Kidney epithelial cell (primary cell): ENCODE measurements at regions not wholly inside any gene's neighbourhood (a gene's known extent, or its start where the extent isn't known, plus 50 kb on each side); places are given as distances from the start of the nearest gene placed in this dataset.
A peak's percentile ranks its signal among the peaks of the same experiment; 100 is the strongest.
"Not testable (repeated sequence)": the region's sequence is repeated elsewhere in the genome, so short reads cannot be mapped to it uniquely, and the experiment has no call there.

Experiments used
- DNase-seq: peaks from one replicate; pipeline ENCODE4 v3.0.0-alpha.2; 2010; ENCODE audit warnings: low read depth
- H3K27me3 ChIP-seq: 2 replicates; pipeline ENCODE4 v1.6.0; 2011; ENCODE audit warnings: low read length; ENCODE audit not compliant: control insufficient read depth, insufficient read depth
- H3K36me3 ChIP-seq: 2 replicates; pipeline ENCODE4 v1.5.1; 2011; ENCODE audit warnings: low read length; ENCODE audit not compliant: control insufficient read depth, insufficient read depth
- H3K4me3 ChIP-seq: 2 replicates; pipeline ENCODE4 v1.5.1; 2011; ENCODE audit warnings: low read depth, mild to moderate bottlenecking, control low read depth, low read length
- CTCF ChIP-seq: IDR thresholded peaks from 2 replicates; pipeline ENCODE4 v1.5.1; 2011; ENCODE audit warnings: mild to moderate bottlenecking, moderate library complexity, low read length, control low read depth, inconsistent platforms; ENCODE audit not compliant: insufficient read depth, poor library complexity, severe bottlenecking

GRCh38 chr15:29648415-29648814 lies 173.9 kb downstream of the TJP1 start:
- not testable (repeated sequence) for H3K4me3 ChIP-seq, DNase-seq, H3K27me3 ChIP-seq, H3K36me3 ChIP-seq

GRCh38 chr15:29645841-29646240 lies 176.4 kb downstream of the TJP1 start:
- no peak overlapping the region for H3K4me3 ChIP-seq

GRCh38 chr15:29644361-29644760 lies 177.9 kb downstream of the TJP1 start:
- not testable (repeated sequence) for H3K27me3 ChIP-seq, H3K4me3 ChIP-seq, H3K36me3 ChIP-seq, DNase-seq

More at GRCh38 chr15:29645841-29646240, 176.4 kb downstream of the TJP1 start:
- no peak for TF ChIP-seq CTCF
- no peaks in the 10 kb centered on the region for H3K27me3 ChIP-seq
- no peak for DNase-seq
- no peaks in the 10 kb centered on the region for H3K36me3 ChIP-seq

DNA sequence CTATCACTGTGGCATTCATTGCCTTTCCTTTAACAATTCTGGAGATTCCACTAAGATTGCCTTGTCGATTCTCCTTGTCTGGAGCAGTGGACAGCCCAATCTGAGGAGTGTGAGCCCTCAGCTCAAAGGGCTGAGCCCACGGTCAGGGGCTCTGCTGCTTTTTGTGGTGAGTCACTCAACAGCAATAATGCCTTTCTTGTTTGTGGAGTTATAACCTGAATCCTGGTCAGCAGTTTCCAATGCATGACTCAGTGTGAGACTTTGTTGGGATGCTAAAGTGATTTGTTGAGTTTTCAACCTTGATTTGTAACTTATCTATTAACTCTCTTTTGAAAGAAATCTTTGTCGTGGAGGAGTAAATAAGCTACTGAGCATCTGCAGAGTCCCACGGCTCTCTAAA lies 183.5 kb downstream of the TJP1 start:
- peak; percentile 19 for DNase-seq

DNA sequence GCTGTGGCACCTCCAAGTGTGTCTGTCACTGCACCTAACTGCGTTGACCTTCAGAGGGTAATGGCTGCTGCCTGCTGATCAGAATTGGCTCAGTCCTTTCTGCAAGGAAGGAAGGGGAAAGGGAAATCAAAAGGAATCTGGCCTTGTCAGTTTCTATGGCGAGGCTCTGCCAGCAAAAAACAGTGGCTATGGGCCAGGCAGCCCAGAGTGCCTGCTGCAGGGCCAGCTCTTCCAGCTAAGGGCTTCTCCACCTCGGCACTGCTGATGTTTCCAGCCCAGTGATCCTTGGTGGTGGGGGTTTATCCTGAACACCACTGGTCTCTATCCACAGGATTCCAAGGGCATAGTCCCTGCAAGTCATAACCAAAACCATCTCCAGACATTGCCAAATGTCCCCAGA lies 184.3 kb downstream of the TJP1 start:
- no peak for TF ChIP-seq CTCF
- no peaks in the 10 kb centered on the region for H3K36me3 ChIP-seq
- DNase-seq: no peak
- no peaks in the 10 kb centered on the region for H3K27me3 ChIP-seq
- H3K4me3 ChIP-seq: no peak overlapping the region

More for the DNA sequence above, 183.5 kb downstream of the TJP1 start:
- H3K4me3 ChIP-seq: no peak overlapping the region
- H3K27me3 ChIP-seq: no peaks in the 10 kb centered on the region
- H3K36me3 ChIP-seq: no peaks in the 10 kb centered on the region
- TF ChIP-seq CTCF: no peak

DNA sequence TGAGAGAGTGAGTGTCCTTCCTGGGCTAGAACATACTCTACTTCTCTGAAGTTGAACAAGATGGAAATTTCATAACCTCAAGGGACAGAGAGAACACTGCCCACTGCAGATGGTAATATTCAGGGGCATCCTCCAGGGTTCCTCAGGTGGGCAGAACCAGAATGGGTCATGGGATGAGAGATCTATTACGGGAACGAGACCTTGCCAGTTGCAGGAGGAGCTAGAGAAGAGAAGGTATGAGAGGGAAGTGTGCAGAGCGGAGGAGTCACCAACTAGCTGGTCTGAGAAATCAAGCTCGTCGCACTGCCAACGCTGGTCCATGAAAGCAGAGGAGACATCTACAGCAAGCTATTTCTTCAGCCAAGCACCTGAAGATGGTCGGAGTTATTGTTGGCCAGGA lies 184.7 kb downstream of the TJP1 start:
- no peak for DNase-seq
- no peak for TF ChIP-seq CTCF
- Histone ChIP-seq H3K36me3 (no peaks in the 10 kb centered on the region), H3K27me3 (no peaks in the 10 kb centered on the region), H3K4me3 (no peak overlapping the region)

GRCh38 chr15:29636921-29637320 lies 185.3 kb downstream of the TJP1 start:
- H3K4me3 ChIP-seq: no peak overlapping the region
- TF ChIP-seq CTCF: no peak
- DNase-seq: no peak
- no peaks in the 10 kb centered on the region for H3K27me3 ChIP-seq
- no peaks in the 10 kb centered on the region for H3K36me3 ChIP-seq
